Activated T-cell treated with anti-CD3 and anti-CD28 coated beads for 24 hours (primary cell): ENCODE measurements at regions not wholly inside any gene's neighbourhood (a gene's known extent, or its start where the extent isn't known, plus 50 kb on each side); places are given as distances from the start of the nearest gene placed in this dataset.
"Not testable (repeated sequence)": the region's sequence is repeated elsewhere in the genome, so short reads cannot be mapped to it uniquely, and the experiment has no call there.

Source experiments
- DNase-seq: peaks from one replicate; pipeline ENCODE4 v3.0.0-alpha.2; 2020; ENCODE audit warnings: low read depth

DNA sequence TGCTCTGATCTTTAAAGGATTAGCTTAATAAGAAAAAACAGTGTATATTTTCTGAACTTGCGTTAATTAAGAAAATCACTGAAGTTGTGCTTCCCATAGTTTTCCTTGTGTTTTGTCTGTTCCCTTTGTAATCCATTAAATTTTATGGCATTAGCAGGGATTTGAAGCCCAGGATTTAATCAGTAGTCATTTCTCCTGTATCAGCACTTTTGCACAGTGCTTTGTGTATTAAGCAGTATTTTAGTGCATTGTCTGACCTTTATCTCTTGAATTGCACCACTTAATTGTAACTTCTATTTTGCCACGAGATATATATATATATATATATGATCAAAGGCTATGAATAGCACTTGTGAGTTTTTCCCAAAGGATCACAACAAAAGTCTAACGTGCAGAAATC is 133.7 kb downstream of the S1PR1 start:
- DNase-seq = no peak

DNA sequence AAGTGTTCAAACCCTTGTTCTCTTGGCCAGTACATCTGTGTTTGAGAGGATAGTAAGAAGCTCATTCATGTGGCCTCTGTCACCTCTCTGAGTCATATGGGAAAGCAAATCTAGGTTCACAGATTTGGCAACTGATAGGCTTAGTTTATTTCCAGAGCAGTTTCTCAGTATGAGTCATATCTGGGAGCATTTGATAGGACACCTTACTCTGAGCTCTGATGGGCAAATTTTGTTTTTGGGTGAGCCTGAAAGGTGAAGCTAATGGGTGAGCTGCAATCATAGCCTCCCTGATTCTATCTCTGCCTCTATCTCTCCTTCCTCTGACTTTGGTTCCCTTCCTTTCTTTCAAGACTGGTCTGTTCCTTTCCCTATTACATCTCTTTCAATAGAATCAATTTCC is 134.4 kb downstream of the S1PR1 start:
- no peak for DNase-seq

DNA sequence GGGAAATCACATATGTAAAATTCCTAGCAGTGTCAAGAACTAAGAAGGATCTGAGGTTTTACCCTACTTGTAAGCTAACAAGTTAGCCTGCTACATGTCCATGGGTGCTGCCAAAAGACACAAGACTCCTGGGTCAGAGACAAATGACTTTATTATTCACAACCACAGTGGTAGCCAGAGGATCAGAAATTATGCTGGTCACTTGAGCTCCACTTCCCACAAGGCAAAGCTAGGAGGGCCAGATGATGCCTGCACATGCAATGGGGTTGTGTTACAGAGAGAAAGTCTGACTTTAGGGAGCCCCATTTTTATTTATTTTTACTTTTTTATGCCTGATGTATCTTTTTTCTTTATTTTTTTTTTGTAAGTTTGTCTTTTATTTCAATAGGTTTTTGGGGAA is 136.8 kb downstream of the S1PR1 start:
- DNase-seq = no peak

DNA sequence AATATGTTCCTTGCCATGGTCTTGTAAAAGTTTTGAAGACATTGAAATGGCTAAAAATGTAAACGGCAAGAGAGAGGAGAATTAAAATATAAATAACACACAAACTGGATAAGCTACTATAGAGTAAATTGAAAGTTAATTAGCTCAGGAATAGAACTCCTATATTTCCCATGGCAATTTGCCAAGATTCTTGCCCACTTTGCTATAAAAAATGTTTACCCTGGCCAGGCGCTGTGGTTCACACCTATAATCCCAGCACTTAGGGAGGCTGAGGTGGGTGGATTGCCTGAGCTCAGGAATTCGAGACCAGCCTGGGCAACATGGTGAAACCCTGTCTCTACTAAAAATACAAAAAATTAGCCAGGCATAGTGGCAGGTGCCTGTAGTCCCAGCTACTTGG is 138.6 kb downstream of the S1PR1 start:
- DNase-seq = not testable (repeated sequence)

GRCh38 chr1:101376121-101377083 is 139.6 kb downstream of the S1PR1 start:
- no peak for DNase-seq

GRCh38 chr1:101377084-101377835 is 140.4 kb downstream of the S1PR1 start:
- DNase-seq = no peak

GRCh38 chr1:101379037-101379436 is 142.2 kb downstream of the S1PR1 start:
- DNase-seq = no peak

- no peak for DNase-seq
Observed at GRCh38 chr1:101379950-101380349, 143.1 kb downstream of the S1PR1 start.

GRCh38 chr1:101382135-101382534 is 145.3 kb downstream of the S1PR1 start:
- no peak for DNase-seq

DNA sequence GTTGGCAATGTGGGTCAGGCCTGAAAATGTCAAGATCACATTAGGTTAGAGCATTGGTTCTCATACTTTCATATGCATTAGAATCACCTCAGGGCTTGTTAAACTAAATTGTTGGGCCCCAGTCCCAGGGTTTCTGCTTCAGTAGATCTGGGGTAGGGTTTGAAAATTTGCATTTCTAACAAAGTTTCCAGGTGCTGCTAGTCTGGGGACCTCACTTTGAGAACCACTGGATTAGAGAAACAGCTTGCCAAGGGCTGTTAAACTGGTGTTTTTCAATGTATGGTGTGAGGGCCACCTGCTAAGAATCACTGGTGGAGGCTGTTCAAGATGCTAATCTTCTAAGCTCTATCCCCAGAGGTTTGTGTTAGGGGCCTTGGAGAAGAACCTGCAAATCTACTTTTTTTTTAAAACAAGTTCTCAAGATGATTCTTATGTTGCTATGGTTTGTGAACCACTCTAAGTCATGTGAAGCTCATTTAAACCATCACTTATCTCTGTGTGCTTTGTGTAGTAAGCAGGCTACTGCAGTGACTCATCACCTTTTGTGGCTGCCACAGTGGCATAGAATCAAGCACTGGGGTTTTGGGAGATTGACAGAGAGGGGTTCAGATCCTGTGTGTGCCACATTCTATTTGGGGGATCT is 152.2 kb downstream of the S1PR1 start:
- no peak for DNase-seq

- DNase-seq = no peak
Observed at GRCh38 chr1:101389547-101389929, 152.7 kb downstream of the S1PR1 start.

GRCh38 chr1:101392552-101392951 is 155.7 kb downstream of the S1PR1 start:
- DNase-seq = no peak

- no peak for DNase-seq
Observed at GRCh38 chr1:101394041-101394440, 157.2 kb downstream of the S1PR1 start.

GRCh38 chr1:101399222-101399621 is 162.4 kb downstream of the S1PR1 start:
- no peak for DNase-seq

DNA sequence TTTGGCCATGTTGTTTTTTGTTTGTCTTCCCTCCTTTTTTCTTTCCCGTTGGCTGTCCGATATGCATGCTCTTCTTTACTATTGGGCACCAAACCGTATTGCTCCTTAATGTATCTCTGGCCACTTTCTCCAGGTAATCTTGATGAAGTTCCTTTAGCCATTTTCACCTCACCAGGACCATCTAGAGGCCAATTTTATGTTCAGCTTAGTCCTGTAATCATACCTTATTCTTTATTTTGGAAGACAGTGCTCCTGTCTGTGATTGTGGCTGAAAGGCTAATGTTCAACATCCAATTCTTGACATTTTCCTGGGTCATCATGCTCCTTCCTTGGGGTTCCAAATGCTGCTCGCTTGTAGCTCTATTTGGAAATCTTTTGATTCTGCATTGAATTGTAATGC is 169.5 kb downstream of the S1PR1 start:
- DNase-seq = no peak

DNA sequence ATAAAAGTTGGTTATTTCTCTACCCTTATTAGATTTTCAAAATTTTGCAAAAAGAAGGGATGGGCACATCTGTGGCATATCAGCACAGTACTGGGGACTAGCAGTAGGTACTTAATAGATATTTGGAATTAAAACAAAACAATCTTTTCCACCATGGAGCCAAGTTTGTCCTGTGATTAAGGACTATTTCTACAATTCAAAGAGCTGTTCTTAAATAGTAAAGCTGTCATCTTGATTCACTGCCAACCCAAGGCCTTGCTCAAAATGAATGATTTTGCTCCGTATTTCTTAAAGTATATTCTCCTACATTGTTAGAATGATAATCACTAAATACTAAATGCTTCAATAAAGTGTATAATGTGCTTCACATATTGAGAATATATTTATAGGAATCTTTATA is 169.9 kb downstream of the S1PR1 start:
- DNase-seq = no peak

DNA sequence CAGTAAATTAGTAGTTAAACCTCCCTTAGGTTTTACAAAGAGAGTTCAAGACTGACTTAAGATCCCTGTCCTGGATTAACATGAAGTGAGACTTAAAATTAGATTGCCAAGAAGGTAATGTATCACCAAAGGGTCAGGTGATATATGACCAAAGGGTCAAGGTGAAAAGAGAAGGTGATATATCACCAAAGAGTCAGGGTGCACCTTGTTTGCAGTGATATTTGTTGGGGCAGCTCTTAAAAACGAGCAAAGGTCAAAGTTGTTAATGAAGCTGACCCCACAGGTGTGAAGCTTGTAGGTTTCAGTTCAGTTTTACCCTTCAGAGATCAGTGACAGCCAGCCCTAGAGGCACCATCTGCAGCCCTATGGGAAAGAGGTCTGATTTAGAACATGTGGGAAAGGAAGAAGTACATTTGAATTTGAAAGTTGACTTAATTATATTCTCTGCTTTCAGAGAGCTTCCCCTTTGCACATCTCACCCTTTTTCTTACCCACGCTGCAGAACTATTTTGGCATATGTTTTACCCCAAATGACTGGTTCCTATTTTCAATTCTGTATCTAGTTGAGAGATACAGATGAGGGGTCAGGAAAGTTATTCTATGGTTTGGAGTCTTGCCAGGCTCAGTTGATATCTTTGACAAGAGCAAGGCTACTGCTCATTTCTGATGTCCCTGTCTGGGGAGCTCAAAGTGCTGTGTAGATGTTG is 170.8 kb downstream of the S1PR1 start:
- no peak for DNase-seq

DNA sequence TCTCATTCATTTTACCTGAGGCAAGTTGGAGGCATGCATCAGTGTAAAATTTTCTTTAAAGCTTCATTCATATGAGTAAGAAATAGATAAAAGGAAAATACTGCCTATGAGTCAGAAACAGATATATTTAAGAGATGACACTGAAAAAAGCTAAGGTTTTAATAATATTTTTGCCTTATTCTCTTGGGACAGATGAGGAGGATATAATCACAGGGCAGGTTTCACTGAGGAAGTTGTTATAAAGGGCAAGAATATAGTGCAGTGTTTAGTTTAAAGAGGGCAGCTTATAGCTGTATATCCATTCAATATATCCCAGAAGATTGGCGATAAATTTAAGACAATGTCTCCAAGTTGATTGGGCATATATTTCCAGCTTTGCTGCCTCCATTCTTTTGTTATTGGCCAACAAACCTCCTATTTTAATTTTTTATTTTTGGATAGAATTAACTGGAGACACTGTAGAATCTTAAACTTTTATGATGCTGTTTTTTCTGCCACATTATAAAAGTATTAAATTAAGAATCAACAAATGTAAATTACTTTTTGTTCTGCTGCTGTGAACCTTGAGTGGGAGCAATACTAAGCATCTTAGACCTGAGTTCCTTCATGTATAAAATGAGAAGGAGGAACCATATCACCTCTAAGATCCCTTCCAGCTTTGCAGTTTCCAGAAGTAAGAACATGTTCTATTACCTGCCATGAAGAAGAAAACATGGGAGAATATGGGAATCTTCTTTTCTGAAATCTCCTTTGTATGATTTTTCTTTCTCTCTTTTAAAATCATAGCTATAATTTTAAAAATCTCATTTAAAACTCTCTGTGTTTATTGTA is 171.6 kb downstream of the S1PR1 start:
- no peak for DNase-seq

GRCh38 chr1:101409102-101409501 is 172.3 kb downstream of the S1PR1 start:
- DNase-seq = no peak

GRCh38 chr1:101410048-101410878 is 173.4 kb downstream of the S1PR1 start:
- no peak for DNase-seq
